Karpas-422 (cell line): ENCODE measurements at regions not wholly inside any gene's neighbourhood (a gene's known extent, or its start where the extent isn't known, plus 50 kb on each side); places are given as distances from the start of the nearest gene placed in this dataset.

Experiments used
- DNase-seq: peaks from one replicate; pipeline ENCODE4 v3.0.0-alpha.2; 2015
- H2AFZ ChIP-seq: fragments of 200-600 bp; sonication (generic); 2 replicates; pipeline ENCODE4 v1.6.1; 2014; ENCODE audit warnings: antibody characterized with exemption, low read length, mixed read lengths
- H3K27ac ChIP-seq: fragments of 200-600 bp; sonication (generic); 2 replicates; pipeline ENCODE4 v1.5.1; 2014; ENCODE audit warnings: mild to moderate bottlenecking, low read length, moderate library complexity
- H3K27me3 ChIP-seq: fragments of 200-600 bp; sonication (generic); 2 replicates; pipeline ENCODE4 v1.6.1; 2014; ENCODE audit warnings: low read length, mixed read lengths
- H3K36me3 ChIP-seq: fragments of 200-600 bp; sonication (generic); 2 replicates; pipeline ENCODE4 v1.6.1; 2014; ENCODE audit warnings: low read length, mixed read lengths; ENCODE audit not compliant: insufficient read depth
- H3K4me1 ChIP-seq: fragments of 200-600 bp; sonication (generic); 2 replicates; pipeline ENCODE4 v1.6.1; 2014; ENCODE audit warnings: mild to moderate bottlenecking, low read length, mixed read lengths
- H3K4me2 ChIP-seq: fragments of 200-600 bp; sonication (generic); 2 replicates; pipeline ENCODE4 v1.6.1; 2014; ENCODE audit warnings: low read length, low read depth, mild to moderate bottlenecking; ENCODE audit not compliant: poor library complexity, severe bottlenecking
- H3K4me3 ChIP-seq: fragments of 200-600 bp; sonication (generic); 2 replicates; pipeline ENCODE4 v1.5.1; 2014; ENCODE audit warnings: mild to moderate bottlenecking, antibody characterized with exemption, low read length, mixed read lengths
- H3K79me2 ChIP-seq: fragments of 200-600 bp; sonication (generic); 2 replicates; pipeline ENCODE4 v1.6.1; 2014; ENCODE audit warnings: mild to moderate bottlenecking, low read length, mixed read lengths
- H3K9ac ChIP-seq: fragments of 200-600 bp; sonication (generic); 2 replicates; pipeline ENCODE4 v1.6.0; 2014; ENCODE audit warnings: low read length
- H3K9me2 ChIP-seq: fragments of 200-600 bp; sonication (generic), shearing (Covaris generic); replicated peaks from 2 replicates; pipeline ENCODE4 v1.6.0; 2014; ENCODE audit warnings: mild to moderate bottlenecking, low read length, moderate library complexity; ENCODE audit not compliant: insufficient read depth
- H3K9me3 ChIP-seq: fragments of 300-700, 200-600 bp; sonication (generic); 2 replicates; pipeline ENCODE4 v1.6.1; 2014; ENCODE audit warnings: low read length, mixed read lengths
- H4K20me1 ChIP-seq: fragments of 200-600 bp; sonication (generic); 2 replicates; pipeline ENCODE4 v1.6.1; 2014; ENCODE audit warnings: mild to moderate bottlenecking, antibody characterized with exemption, low read length, low read depth; ENCODE audit not compliant: insufficient read depth

GRCh38 chr17:36661047-36661666 is 59.8 kb downstream of the MRM1 start:
- H3K36me3 ChIP-seq: no peaks in the 10 kb centered on the region
- no peak for DNase-seq
- H3K9me3 ChIP-seq: no peaks in the 10 kb centered on the region
- H3K9ac ChIP-seq: no peak overlapping the region
- H4K20me1 ChIP-seq: peaks cover 10% of the 10 kb centered on the region; the same call in 1 of the 2 replicates
- H2AFZ ChIP-seq: no peak overlapping the region
- no peaks in the 10 kb centered on the region for H3K9me2 ChIP-seq
- H3K4me2 ChIP-seq: no peak overlapping the region
- no peaks in the 10 kb centered on the region for H3K4me1 ChIP-seq
- H3K4me3 ChIP-seq: no peak overlapping the region
- no peaks in the 10 kb centered on the region for H3K79me2 ChIP-seq
- no peak overlapping the region for H3K27ac ChIP-seq
- H3K27me3 ChIP-seq: no peaks in the 10 kb centered on the region

DNA sequence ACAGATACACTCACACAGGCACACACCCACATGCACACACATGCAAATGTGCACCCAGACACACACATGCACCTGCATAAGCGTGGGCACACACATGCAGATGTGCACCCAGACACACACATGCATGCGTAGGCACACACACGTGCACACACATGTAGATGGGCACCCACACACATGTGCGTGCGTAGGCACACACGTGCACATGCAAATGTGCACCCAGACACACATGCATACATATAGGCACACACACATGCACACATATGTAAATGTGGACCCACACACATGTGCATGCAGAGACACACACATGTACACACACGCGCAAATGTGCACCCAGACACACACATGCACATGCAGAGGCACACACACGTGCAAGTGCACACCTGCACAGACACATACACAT is 60.3 kb downstream of the MRM1 start:
- no peak overlapping the region for H3K9ac ChIP-seq
- no peaks in the 10 kb centered on the region for H3K27me3 ChIP-seq
- H3K27ac ChIP-seq: no peak overlapping the region
- no peaks in the 10 kb centered on the region for H3K9me2 ChIP-seq
- no peak for DNase-seq
- no peak overlapping the region for H3K4me2 ChIP-seq
- H3K4me3 ChIP-seq: no peak overlapping the region
- no peak overlapping the region for H2AFZ ChIP-seq
- no peaks in the 10 kb centered on the region for H3K4me1 ChIP-seq
- peaks cover 9% of the 10 kb centered on the region; the same call in 1 of the 2 replicates for H4K20me1 ChIP-seq
- no peaks in the 10 kb centered on the region for H3K9me3 ChIP-seq
- H3K79me2 ChIP-seq: no peaks in the 10 kb centered on the region
- H3K36me3 ChIP-seq: no peaks in the 10 kb centered on the region

DNA sequence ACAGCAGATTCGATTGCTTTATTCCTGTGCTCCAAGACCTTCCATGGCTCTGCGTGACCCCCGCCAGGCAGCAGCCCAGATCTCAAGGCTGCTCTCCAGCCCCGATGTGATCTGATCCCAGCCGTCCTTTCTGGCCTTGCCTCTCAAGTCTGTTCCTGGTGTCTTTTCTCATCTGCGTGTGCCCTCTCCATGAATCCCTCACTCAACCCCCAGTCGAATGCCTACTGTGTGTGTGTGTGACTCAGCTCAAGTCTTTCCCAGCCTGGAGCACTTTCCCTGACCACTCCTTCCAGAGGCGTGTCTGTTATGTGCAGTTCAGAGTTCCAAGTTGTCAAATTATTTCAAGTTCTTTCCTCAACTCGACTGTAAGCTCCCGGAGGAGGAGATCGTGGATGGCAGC is 64.0 kb downstream of the MRM1 start:
- H3K27ac ChIP-seq: no peak overlapping the region
- no peak overlapping the region for H3K4me3 ChIP-seq
- H3K9me3 ChIP-seq: no peaks in the 10 kb centered on the region
- H3K36me3 ChIP-seq: no peaks in the 10 kb centered on the region
- no peak overlapping the region for H2AFZ ChIP-seq
- H3K4me1 ChIP-seq: no peaks in the 10 kb centered on the region
- H3K27me3 ChIP-seq: no peaks in the 10 kb centered on the region
- H4K20me1 ChIP-seq: peaks cover 3% of the 10 kb centered on the region; the same call in 1 of the 2 replicates
- no peak overlapping the region for H3K4me2 ChIP-seq
- no peak for DNase-seq
- no peaks in the 10 kb centered on the region for H3K9me2 ChIP-seq
- no peak overlapping the region for H3K9ac ChIP-seq
- H3K79me2 ChIP-seq: no peaks in the 10 kb centered on the region

DNA sequence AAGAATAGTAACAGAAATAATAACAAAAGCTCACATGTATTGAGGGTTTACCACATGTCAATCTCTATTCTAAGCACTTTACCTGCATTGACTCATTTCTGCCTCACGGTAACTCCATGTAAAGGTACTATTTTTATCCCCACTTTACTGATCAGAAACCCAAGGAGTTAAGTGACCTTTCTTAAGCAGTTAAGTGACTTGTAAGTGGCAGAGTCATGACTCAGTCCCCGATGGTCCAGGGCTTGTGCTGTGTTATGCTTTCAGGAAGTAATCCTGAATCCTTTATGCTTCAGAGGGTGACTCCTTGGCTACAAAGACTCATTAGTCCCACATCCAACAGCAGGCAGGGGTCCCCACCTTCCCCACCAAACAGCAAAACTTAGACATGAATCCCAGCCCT is 66.5 kb downstream of the MRM1 start:
- Histone ChIP-seq H3K4me2 (no peak overlapping the region), H3K27ac (no peak overlapping the region), H3K79me2 (no peaks in the 10 kb centered on the region), H4K20me1 (peaks cover 3% of the 10 kb centered on the region; the same call in 1 of the 2 replicates), H3K9me2 (no peaks in the 10 kb centered on the region), H3K36me3 (no peaks in the 10 kb centered on the region), H3K9me3 (no peaks in the 10 kb centered on the region), H3K4me3 (no peak overlapping the region), H3K4me1 (no peaks in the 10 kb centered on the region), H2AFZ (no peak overlapping the region), H3K27me3 (no peaks in the 10 kb centered on the region), H3K9ac (no peak overlapping the region)
- DNase-seq: no peak

GRCh38 chr17:36668824-36669223 is 67.4 kb downstream of the MRM1 start:
- no peak overlapping the region for H3K27ac ChIP-seq
- no peaks in the 10 kb centered on the region for H3K4me1 ChIP-seq
- no peak overlapping the region for H2AFZ ChIP-seq
- H4K20me1 ChIP-seq: peaks cover 3% of the 10 kb centered on the region; the same call in 1 of the 2 replicates
- no peak overlapping the region for H3K4me3 ChIP-seq
- no peak for DNase-seq
- no peaks in the 10 kb centered on the region for H3K27me3 ChIP-seq
- no peak overlapping the region for H3K4me2 ChIP-seq
- no peaks in the 10 kb centered on the region for H3K9me3 ChIP-seq
- H3K9me2 ChIP-seq: no peaks in the 10 kb centered on the region
- H3K79me2 ChIP-seq: no peaks in the 10 kb centered on the region
- no peak overlapping the region for H3K9ac ChIP-seq
- H3K36me3 ChIP-seq: no peaks in the 10 kb centered on the region

GRCh38 chr17:36671144-36671543 is 69.8 kb downstream of the MRM1 start:
- Histone ChIP-seq H3K27me3 (no peaks in the 10 kb centered on the region), H3K79me2 (no peaks in the 10 kb centered on the region), H3K4me2 (no peak overlapping the region), H3K9me3 (no peaks in the 10 kb centered on the region), H3K36me3 (no peaks in the 10 kb centered on the region), H3K9ac (no peak overlapping the region), H3K4me1 (no peaks in the 10 kb centered on the region), H3K27ac (no peak overlapping the region), H2AFZ (no peak overlapping the region), H3K4me3 (no peak overlapping the region), H4K20me1 (no peaks in the 10 kb centered on the region; the same call in 1 of the 2 replicates), H3K9me2 (no peaks in the 10 kb centered on the region)
- DNase-seq: no peak

GRCh38 chr17:36672403-36672918 is 71.1 kb downstream of the MRM1 start:
- Histone ChIP-seq H2AFZ (no peak overlapping the region), H4K20me1 (no peaks in the 10 kb centered on the region; the same call in 1 of the 2 replicates), H3K27me3 (no peaks in the 10 kb centered on the region), H3K9me2 (no peaks in the 10 kb centered on the region), H3K9me3 (no peaks in the 10 kb centered on the region), H3K36me3 (no peaks in the 10 kb centered on the region), H3K27ac (no peak overlapping the region), H3K4me3 (no peak overlapping the region), H3K9ac (no peak overlapping the region), H3K79me2 (no peaks in the 10 kb centered on the region), H3K4me2 (no peak overlapping the region), H3K4me1 (no peaks in the 10 kb centered on the region)
- DNase-seq: no peak

DNA sequence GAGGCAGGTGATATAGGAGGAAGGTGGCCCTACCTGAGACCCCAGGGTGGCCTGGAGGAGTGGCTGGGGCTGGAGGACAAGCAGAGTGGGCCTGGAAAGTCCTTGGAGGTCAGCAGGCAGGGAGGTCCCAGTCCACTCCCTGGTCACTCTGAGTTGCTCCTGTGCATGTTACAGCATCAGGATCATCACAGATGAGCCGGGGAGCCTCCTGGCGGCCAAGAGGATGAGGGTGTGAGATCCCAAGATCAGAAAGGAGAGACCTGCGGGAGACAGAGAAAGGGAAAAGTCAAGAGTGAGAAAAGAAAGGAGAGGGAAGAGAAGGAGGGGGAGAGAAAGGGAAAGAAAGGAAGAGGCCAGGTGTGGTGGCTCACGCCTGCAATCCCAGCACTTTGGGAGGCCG is 71.7 kb downstream of the MRM1 start:
- Histone ChIP-seq H3K9me3 (no peaks in the 10 kb centered on the region), H3K36me3 (no peaks in the 10 kb centered on the region), H3K27me3 (no peaks in the 10 kb centered on the region), H3K79me2 (no peaks in the 10 kb centered on the region), H3K9me2 (no peaks in the 10 kb centered on the region), H3K4me3 (no peak overlapping the region), H4K20me1 (no peaks in the 10 kb centered on the region; the same call in 1 of the 2 replicates), H3K4me1 (no peaks in the 10 kb centered on the region), H2AFZ (no peak overlapping the region), H3K9ac (no peak overlapping the region), H3K27ac (no peak overlapping the region), H3K4me2 (no peak overlapping the region)
- no peak for DNase-seq
